GM10248 (cell line): ENCODE measurements at regions not wholly inside any gene's neighbourhood (a gene's known extent, or its start where the extent isn't known, plus 50 kb on each side); places are given as distances from the start of the nearest gene placed in this dataset.
"Not testable (repeated sequence)": the region's sequence is repeated elsewhere in the genome, so short reads cannot be mapped to it uniquely, and the experiment has no call there.

Experiments
- CTCF ChIA-PET: fragments of 300-600 bp; sonication (Branson Sonifier 250); formaldehyde crosslinking; extraction: SDS; loops from one replicate; lab custom pipeline; 2021; ENCODE audit warnings: antibody characterized with exemption; lab: Yijun Ruan, JAX
- POLR2A ChIA-PET: fragments of 350-650 bp; sonication (Branson Sonifier 250); formaldehyde crosslinking; extraction: SDS; loops from one replicate; lab custom pipeline; 2020; ENCODE audit warnings: antibody characterized with exemption; lab: Yijun Ruan, JAX
- DNase-seq: peaks from one replicate; pipeline ENCODE4 v3.0.0; 2012; ENCODE audit errors: extremely low spot score
- CTCF ChIP-seq: IDR thresholded peaks from 2 replicates; pipeline ENCODE4 v1.5.1; 2012; ENCODE audit warnings: mild to moderate bottlenecking, low read depth; ENCODE audit errors: extremely low read depth, missing control alignments, control extremely low read depth

- DNase-seq = no peak
- ChIA-PET POLR2A (no interaction called here), CTCF (interaction anchor here (1.1 to 2.4 kb wide), 3 partner anchors 10 to 16 kb away, joined by 3 to 6 read pairs (median 3); no protein-coding TSS in a partner anchor)
- no peak for TF ChIP-seq CTCF
Measured at GRCh38 chr2:118580107-118580506, 267.3 kb downstream of the EN1 start.

GRCh38 chr2:118577202-118577601, 270.2 kb downstream of the EN1 start:
- no peak for TF ChIP-seq CTCF
- POLR2A ChIA-PET = no interaction called here
- CTCF ChIA-PET = no interaction called here
- DNase-seq = no peak

- no peak for DNase-seq
- ChIA-PET CTCF (no interaction called here), POLR2A (no interaction called here)
- no peak for TF ChIP-seq CTCF
Measured at GRCh38 chr2:118576109-118576855, 271.2 kb downstream of the EN1 start.

GRCh38 chr2:118572380-118572779, 275.1 kb downstream of the EN1 start:
- DNase-seq, CTCF ChIA-PET, POLR2A ChIA-PET: not testable (repeated sequence)

GRCh38 chr2:118569876-118570535, 277.4 kb downstream of the EN1 start:
- no peak for DNase-seq
- TF ChIP-seq CTCF = no peak
- ChIA-PET CTCF (no interaction called here), POLR2A (no interaction called here)

GRCh38 chr2:118568700-118569099, 278.7 kb downstream of the EN1 start:
- ChIA-PET CTCF (no interaction called here), POLR2A (no interaction called here)
- TF ChIP-seq CTCF = no peak
- DNase-seq = no peak

GRCh38 chr2:118565786-118566540, 281.5 kb downstream of the EN1 start:
- TF ChIP-seq CTCF = no peak
- no peak for DNase-seq
- ChIA-PET CTCF (no interaction called here), POLR2A (no interaction called here)
